Stimulated activated naive CD8-positive, alpha-beta T cell treated with anti-CD3 and anti-CD28 coated beads, Interleukin-15, Interleukin-2, amounts not matched to agents 100 U/mL and 50 U/mL, for 24 hours (primary cell): ENCODE measurements at regions not wholly inside any gene's neighbourhood (a gene's known extent, or its start where the extent isn't known, plus 50 kb on each side); places are given as distances from the start of the nearest gene placed in this dataset.

Experiments used
- ATAC-seq: fragments of 150-1000 bp; cut with Tn5 transposase; one replicate; pipeline ENCODE4 v1.10.0; 2021
- DNase-seq: peaks from one replicate; pipeline ENCODE4 v3.0.0; 2021

DNA sequence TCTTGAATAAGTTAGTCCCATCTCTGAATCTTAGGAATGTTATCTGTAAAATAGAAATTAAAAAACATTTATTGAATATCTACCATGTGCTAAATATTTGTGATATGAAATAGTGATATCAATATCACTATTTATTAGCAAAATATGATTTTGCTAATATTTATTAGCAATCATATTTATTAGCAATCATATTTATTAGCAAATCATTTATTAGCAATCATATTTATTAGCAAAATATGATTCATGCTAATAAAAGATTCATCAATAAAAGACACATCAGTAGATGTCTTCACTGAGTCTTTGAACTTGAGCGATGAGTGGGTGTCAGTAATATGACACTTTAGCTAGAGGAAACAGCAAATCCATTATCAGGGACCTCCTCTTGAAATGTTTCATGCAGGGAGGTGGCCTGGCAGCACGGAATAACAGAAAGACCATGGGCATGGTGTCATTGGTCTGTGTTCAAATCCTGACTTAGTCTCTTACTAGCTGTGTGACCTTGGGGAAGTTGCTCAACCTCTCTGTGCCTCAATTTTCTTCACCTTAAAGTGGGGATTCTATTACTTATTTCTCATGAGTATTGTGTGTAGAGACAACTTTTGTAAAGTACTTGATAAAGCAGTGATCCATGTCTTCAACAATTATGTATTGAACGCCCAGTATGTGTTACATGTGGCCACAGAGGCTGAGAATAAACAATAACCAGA lies 456.2 kb upstream of the MEX3C start:
- no peak for ATAC-seq

DNA sequence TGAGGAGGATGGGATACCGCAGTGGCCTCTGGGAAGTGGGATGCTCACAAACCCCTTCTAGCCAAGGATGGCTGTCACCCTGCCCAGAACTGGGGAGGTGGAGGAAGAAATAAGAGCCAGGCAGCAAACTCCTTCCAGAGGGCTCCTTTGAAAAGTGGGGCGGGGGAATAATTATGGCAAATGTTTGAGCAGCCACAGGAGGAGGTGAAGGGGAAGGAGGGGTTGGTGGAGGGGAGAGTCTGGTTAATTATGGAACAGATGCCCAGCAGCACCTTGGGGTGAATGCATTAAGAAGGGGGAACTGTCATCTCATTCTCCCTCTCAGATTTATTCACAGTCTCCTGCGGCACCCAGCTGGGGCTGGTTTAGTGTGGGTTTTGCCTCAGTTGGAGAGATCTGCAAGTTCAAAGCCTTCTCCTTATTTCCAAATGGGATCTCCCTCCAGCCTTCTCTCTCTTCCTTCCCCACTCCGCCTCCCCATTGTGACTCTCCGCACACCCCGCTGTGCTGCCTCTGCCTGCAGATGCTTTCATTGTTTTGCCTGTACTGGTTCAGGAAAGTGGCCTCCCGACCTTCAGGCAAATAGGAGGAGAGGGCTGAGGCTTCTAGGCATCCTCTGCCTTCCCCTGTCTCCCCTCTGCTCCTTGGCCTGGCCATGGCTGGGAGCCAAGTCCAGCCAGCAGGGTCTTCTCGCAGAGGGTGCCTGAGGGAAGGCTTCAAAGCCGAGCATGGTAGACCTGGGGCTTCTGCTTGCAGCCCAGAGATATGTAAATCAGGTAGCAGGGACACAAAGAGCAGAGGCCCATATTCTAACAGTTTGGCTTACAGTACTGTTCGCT lies 457.2 kb upstream of the MEX3C start:
- ATAC-seq = no peak

More for the DNA sequence above, 456.2 kb upstream of the MEX3C start:
- DNase-seq = no peak

DNA sequence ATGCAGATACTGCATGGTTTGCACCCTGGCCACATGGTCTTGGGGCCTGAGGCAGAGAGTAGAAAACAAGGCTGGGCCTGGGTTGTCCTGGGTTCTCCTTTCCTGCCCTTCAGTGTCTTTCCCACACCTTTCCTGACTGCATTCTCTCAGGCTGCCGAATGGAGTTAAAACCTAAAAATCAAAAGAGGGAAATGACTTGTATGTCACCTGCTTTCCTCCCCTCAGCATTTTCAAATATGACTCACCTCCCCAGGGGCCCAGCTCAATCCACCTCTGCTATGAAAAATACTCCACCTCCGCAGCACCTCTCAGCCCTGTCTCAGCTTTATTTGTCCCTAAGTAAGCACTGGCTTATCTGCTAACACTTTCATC lies 457.8 kb upstream of the MEX3C start:
- no peak for ATAC-seq

More for the DNA sequence above, 457.2 kb upstream of the MEX3C start:
- no peak for DNase-seq

DNA sequence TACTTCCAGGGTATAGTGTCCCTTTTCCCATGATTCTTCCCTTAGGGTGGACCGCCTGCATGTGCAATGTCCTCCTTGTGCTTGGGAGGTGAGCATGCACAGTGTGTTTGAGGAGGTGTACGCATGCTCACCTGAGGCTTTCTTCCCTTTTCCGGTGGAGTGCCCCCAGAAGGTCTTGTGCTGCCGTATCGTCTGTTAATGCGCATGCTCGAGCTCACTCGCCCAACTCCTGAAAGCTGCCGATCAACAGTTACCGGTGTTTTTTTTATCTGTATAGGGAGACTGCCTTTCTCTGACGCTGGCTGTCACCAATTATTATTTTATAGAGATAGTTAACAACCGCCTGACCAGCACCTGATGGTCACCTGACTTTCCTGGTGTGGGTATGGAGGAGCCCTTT lies 458.8 kb upstream of the MEX3C start:
- no peak for DNase-seq
- no peak for ATAC-seq

More for the DNA sequence above, 457.8 kb upstream of the MEX3C start:
- DNase-seq = no peak

DNA sequence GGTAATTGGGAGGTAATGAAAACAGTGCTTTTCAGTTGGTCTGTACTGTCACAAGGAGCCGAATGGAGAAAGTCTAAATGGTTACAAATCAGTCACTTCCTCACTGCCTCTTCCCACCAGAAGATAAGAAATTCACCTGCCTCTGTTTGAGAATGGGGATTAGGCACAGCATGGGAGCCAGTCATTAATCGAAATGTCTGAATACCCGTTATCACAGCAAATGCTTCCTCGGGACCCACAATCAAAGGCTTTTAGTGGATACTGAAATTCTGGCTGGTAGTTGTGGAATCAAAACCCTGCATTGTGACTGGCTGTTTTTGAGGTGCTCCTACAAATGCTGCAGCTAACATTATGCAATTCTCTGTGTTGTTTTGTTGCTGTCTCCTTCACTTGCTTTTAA lies 461.0 kb upstream of the MEX3C start:
- DNase-seq (no peak), ATAC-seq (no peak)

DNA sequence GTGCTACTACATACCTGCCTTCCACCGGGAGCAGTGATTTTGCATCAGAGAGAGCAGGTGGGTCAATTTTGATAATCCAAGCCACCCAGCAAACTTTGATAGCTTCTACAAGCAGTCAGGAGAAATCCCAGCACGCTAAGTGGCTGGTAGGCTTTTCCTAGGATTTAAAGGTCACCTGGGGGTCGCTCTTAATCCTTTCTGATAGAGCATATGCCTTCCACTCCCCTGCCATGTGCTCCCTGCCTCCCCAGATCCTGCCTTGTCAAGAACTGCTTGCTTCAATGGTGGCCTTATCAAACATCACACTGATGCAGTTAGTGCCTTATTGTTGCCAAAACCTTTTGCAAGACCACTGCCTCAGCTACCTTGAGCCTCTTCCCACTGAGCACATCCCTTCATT lies 462.3 kb upstream of the MEX3C start:
- ATAC-seq (no peak), DNase-seq (no peak)

DNA sequence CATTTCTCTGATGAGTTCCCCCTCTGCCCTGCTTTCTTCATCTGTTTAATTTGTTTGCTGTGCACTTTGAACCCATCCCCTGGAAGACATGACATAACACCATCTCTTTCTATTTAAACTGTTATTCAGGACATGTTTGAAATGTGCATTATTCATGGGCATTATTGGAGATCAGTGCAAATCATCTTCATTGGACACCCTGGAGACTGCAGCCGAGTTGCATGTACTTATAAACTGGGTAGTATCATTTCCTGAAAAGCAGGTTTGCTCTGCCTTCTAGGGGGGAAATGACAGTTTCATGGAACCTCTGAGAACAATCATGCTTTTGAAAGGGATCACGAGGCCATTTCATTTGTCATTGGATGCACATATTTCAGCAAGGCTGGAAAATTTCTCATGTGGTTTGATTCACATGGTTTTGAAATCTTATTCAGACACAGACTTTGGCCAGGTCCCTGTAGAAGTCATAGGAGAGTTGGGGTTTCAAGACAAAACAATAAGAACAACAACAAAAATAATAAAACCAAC lies 462.8 kb upstream of the MEX3C start:
- ATAC-seq = no peak

DNA sequence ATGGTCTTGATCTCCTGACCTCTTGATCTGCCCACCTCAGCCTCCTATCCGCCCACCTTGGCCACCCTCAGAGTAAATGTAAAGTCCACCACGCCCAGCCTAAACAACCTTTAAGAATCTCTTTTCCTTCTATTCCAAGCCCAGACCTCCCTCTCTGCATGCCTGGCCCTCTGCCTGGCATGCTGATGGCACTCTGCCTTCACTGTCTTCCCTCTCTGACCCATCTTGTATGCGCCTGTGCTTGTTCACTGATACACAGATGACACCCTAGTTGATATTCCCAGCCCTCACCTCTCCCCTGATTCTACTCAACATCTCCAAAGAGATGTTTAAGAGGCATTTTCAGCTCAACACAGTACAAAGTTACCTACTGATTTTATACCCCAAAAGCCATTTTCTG lies 466.8 kb upstream of the MEX3C start:
- ATAC-seq (no peak), DNase-seq (no peak)

More for the DNA sequence above, 462.8 kb upstream of the MEX3C start:
- no peak for DNase-seq

DNA sequence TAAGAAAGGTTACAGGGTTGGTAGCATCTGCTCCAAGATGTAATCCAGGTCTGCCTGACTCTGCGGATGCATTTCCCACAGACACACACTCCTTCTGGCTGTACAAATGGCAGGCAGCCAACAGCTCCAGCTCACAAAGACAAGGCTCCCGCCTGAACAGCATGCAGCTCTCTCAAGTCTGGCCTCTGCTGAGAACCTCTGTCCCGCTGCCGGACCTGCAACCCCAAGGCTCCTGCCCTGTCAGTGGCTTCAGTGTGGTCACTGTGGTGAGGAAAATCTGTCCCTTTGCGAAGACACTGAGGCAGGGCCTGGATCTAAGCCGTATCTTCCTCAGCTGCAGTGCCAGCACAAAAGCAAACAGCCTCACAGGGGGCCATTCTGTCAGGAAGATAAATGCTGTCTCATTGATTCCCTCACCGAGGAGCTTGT lies 469.3 kb upstream of the MEX3C start:
- DNase-seq = no peak
- no peak for ATAC-seq

DNA sequence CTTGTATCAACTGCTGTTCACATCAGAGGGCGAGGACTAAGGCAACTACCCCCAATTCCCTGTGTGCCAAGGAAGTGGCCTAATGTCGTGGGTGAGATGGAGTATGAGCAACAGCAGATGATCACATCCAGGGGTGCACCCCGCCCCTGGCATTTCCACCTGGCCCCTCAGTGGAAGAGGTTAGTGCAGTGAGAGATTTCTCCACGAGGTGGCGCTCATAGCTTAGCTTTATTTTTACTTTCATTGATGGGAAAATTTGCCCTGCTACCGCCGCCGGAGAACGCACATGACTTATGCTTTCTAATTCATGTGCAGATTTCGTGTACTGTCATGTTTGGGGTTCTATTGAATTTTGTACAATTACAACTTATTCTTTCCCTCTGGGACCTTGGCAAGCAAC lies 470.6 kb upstream of the MEX3C start:
- peak; percentile 54 for DNase-seq
- no peak for ATAC-seq

DNA sequence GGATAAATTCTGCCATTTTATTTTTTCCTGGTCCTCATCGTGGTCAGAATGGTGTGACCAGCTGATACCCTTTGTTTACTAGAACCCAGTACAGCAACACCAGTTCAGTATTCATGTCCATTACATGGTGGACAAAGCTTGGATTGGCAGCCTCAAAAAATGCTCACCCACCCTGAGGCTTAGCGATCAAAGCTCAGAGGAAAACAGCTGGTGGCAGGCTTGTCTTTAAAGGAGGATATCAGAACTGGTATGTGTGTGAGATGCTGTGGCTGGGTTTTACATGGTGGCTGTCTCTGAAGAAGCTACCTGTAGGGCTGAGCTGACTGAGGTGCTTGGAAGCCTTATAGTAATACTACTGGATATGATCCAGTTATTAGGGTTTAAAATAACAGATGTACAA lies 471.1 kb upstream of the MEX3C start:
- DNase-seq = no peak
- ATAC-seq = no peak

DNA sequence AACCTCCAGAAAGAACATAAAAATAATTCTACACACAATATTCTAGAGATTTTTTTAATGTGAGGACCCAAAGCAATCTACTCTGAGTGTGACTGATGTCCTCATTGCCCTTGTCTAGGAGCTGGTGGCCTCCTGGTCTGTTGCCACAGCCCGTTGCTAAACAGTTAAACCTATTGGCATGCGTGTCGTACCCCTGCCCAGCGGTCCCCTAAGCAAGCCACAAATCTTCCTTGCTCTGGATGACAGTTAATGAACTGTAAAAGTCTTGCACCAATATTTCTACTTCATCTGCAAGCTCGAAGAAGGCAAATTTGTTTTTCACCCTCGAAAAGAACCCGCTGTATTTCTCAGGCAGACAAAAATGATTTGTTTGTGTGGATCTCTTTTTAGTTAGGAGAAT lies 489.1 kb upstream of the MEX3C start:
- DNase-seq (no peak), ATAC-seq (no peak)

DNA sequence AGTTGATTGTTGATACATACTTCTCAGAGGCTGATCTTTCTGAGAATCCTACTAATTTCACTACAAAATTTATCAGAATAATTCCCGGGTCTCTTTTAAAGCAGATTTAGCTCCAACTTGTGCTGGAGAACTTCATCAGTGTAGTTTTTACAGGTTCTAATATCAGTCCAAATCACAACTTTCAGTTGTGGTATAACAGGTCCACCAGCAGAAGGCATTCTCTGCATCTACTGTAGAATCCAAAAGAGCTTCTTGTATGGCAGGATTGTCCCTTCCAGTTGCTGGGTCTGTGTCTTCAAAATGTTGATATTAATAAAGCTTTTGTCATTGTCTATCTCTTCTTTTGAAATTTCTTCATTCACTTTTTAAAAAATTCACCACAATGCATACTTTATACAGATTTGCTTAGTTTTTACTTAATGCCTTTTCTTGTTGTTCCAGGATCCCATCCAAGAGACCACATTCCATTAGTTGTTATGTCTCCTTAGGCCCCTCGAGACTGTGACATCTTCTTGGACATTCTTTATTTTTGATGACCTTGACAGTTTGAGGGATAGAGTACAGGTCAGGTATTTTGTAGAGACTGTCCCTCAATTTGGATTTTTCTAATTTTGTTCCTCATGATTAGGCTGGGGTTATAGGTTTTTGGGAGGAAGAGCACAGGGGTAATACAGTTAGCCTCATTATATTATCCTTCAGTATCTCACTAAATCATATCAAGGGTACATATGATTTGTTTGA lies 490.5 kb upstream of the MEX3C start:
- no peak for ATAC-seq
- DNase-seq = no peak

DNA sequence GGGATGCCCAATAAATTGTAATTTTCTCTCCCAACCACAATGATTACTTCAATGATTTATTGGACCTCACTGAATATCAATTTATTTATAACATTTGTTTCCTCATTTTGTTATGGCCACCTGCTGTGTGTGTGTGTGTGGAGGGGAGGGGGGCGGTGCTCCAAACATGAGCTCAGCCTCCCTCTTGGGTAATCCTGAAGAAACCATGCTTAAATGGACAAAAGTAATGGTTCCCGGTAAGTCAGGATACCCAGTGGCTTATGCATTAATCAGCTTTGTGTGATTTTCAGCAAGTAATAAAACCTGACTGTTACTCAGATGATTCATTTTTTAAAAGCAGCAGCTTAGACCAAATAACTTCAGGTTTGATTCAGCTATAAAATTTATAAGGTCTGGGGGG lies 495.1 kb upstream of the MEX3C start:
- no peak for ATAC-seq
- DNase-seq = no peak

DNA sequence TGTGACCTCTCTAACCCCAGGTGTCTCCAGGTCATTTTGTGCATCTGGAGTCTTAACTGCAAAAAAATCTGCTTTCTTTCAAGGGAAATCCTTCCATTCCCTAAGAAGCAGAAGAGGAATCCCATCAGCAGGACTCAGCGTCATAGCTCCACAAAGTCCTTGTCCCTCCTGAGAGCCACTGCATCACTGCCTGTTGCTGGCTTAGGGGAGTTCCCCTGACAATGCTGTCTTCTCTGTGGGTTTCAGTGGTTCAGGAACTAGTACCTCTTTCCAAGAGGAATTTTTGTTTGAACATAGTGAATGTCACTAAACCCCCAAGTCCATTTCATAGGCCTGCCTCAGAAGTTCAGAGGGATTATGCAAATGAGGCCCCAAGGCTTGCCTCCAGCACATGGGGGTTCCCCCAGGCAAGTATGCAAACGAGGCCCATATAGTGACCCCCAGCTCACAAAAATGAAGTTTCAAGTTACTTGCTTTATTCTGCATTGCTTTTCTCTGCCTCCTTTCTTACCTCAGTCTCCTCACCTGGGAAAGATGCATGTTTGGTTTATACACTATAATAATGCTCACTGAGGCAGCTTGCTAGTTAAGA lies 513.9 kb upstream of the MEX3C start:
- DNase-seq (no peak), ATAC-seq (no peak)

DNA sequence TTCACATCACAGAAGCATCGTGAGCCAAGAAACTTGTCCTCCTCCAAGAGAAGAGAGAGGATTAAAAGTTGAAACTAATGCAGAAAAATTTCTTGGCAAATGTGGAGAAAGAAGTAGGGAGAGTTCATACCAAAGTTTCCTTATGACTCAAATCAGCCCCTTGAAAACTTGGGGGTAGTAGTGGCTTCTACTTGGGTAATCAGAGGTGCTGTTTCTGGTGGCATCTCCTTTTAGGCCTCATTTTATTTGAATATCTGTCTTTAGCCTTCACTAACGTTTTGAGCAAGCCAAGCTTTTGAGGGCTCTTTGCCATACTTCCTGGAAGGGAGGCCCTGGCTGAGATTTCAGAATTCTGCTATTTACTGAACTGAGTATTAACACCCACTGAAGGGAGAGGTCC lies 515.3 kb upstream of the MEX3C start:
- ATAC-seq (no peak), DNase-seq (no peak)

DNA sequence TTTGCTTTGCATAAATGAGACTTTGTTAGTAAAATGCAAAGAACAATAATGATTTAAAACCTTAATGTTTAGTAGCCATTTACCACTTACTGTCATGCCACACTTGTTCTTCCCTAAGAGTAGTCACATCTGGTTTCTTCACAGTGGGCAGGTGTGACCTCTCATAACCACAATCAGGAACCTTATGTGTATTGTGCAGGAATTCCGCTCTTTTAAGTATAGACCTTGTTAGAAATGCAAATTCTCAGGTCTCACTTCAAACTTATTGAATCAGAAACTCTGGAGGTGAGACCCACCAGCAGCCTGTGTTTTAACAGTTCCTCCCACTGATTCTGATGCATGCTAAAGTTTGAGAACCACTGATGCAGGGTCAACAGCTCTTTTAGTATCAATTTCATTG lies 518.8 kb upstream of the MEX3C start:
- DNase-seq (no peak), ATAC-seq (no peak)

DNA sequence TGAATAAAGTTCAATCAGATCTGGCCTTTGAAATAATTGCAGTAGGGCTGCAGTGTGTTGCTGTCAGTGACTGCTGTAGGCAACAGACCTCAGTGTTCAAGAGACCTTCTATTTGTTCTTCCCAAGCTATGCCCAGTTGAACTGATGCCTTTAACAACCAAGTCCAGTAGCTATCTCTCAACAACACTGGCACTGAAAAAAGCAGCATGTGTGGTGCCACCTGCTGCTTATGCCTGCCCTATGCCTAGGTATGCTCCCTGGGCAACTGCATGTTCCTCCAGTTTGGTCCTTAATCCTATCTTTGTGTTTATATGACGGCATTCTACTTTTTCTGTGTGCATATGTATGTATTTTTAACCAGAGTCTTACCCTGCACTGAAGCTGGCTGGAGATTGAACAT lies 523.9 kb upstream of the MEX3C start:
- no peak for DNase-seq
- ATAC-seq = no peak

DNA sequence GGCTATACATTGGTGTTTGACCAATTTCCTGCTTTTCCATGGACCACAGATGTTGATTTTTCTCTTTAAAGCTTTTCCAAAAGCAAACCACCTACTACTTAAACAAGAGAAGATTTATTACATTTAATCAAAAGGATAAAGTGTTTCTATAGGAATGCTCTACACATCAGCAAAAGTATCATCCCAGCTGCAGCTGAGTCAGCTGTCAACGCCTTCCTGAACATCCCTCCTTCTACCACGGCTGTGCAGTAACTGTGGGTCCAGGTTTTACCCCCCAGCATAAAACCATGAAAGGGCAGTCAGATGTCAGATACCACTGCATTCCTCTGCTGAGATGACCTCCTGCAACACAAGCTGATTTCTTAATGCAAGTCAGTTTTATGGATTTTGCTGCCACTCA lies 524.5 kb upstream of the MEX3C start:
- DNase-seq (no peak), ATAC-seq (no peak)

DNA sequence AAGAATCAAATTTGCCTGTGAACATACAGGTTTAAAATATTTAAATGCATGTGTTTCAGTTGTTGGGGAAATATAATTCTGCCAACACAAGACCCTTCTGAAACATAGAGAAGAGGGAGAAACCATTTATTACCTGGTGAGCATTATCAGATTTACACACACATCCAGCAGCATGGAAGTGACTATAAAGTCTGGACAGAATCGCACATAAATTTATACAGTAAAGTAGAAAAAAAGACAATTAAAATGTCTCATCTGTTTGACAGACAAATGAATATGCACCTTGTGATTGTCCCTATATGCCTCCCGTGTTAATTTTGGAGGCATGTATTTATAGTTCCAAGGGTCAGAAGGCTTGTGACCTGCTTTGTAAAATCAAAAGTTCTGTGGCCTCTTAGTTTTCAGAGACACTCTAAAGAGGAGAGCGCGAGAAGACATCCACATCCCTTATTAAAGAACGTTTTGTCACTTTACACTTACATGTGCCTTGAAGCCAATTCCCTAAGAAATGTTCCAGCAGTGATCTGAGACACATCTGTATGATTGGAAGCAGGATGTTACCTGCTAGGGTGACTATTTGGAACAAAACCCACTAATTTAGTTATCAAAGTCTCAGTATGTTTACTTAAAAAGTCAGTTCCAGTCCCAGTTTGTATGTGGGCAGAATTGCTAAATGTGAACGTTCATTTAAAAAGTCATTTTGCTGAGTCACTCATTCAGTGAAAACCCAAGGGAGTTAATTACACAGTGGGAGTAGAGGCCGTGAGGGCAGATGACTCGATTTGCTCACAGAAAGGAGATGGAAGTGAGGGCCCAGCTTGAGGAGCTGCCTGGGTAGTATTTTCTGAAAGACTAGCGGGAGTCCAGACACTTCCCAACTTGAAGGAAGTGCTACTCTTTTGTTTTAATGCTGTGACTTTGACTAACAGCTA lies 527.6 kb upstream of the MEX3C start:
- DNase-seq (no peak), ATAC-seq (no peak)

DNA sequence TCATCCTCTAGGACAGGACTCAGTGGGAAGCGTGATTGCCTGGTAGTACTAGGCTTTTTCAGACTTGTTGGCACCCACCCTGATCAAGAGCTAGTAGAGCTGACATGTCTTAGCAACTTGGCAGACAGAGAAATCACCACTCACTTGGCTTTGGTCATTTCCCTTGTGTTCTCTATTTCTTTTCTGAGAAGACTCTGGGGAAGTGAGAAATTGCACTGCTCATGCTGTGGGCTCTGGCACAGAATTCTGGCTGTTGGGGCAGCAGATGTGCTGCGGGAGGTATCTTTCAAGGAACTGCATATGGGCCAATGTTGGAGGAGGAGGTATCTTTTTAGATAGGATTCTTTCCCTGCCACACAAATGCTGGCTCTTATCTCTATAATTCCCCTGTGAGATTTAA lies 529.1 kb upstream of the MEX3C start:
- ATAC-seq = no peak
- DNase-seq = no peak
